ENCODE measurements at regions not wholly inside any gene's neighbourhood (a gene's known extent, or its start where the extent isn't known, plus 50 kb on each side); places are given as distances from the start of the nearest gene placed in this dataset.
"Not testable (repeated sequence)": the region's sequence is repeated elsewhere in the genome, so short reads cannot be mapped to it uniquely, and the experiment has no call there.

- DNase-seq: no peak
These were observed 80.0 kb downstream of the GALR1 start for GRCh38 chr18:77329651-77330050.

- DNase-seq: no peak
These were observed 85.2 kb downstream of the GALR1 start for GRCh38 chr18:77334876-77335275.

DNA sequence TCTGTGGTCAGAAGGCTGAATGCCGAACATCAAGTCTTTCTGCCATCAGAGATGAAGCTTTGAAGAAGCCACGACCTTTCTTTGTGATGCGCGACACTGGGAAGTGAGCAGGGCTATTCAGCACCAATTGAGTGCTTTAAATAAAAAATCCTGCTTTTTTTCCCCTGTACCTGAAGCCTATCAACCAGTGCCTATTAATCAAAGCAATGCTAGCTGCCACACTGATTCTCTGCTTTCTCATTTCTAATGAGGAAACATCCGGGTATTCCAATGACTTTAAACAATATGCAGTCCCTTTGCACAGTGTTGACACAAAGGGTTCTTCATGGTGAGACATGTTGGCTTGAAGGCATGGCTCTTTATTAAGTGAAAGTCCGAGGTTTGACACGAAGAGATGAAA lies 88.0 kb downstream of the GALR1 start:
- no peak for DNase-seq

- no peak for DNase-seq
These were observed 89.4 kb downstream of the GALR1 start for GRCh38 chr18:77339093-77339492.

- DNase-seq: no peak
These were observed 90.0 kb downstream of the GALR1 start for GRCh38 chr18:77339623-77340022.

- no peak for DNase-seq
These were observed 91.2 kb downstream of the GALR1 start for GRCh38 chr18:77340815-77341214.

DNA sequence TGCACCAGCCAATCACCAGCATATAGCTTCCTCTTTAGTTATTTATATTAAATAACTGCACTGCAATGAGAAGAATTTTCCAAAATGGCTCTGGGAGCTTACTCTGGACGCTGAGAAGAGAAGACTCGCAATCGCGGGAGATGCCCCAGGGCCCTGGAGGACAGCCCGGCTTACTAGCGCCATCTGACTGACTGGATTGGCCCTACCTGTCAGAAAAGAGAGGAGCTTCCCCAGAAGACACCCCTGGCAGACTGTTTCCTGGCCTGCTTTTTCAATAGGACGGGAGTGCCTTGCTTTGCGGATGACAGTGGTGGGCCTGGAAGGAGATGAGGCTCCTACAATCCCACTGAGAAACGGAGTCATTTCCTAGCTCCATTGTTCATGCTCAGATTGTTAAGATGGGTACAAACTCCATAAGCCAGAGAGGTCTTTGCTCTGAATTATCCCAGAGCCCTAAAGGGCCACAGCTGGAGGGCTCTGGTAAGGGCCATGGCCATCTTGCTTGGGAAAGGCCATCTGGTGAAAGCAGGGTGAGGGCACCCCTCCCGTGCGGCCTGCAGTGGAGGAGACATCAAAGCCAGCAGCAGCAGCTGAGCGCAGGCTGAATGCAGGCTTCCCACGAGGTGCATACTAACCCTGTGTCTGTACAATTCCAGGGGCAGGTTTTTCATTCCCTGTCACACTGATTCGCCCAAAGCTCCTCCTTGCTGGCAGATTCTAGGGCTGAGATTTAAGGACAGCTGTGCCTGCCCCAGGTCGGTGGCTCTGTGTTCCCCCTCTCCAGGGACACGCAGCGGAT lies 92.1 kb downstream of the GALR1 start:
- no peak for DNase-seq

GRCh38 chr18:77342736-77343135 lies 93.1 kb downstream of the GALR1 start:
- DNase-seq: no peak

DNA sequence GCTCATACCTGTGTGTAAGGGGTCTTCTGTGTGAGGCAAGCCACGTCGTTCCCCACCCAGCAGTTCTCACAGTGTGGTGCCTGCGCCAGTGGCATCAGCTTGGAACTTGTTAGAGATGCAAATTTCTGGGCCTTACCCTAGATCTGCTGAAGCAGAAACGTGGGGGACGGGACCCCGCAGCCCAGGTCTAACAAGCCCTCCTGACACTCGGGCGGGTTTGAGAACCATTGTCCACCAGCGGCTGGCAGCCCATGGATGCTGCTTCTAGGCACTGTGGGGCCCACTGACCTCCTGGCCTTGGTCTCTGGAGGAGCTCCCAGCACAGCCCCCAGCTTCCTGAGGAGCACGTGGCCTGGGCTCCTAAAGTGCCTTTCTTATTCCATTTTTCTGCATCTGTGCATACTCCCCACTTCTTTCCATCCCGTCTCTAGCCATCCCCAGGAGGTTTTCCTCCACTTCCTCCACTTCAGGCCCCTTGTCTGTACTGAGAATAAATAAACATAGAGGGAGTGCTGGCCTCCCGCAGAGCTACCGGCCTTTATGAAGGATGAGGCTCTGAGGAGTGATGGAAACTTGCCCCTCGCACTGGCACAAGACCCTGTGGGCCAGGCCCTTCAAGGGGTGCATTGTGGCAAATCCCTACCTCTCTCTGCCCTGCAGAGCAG lies 94.3 kb downstream of the GALR1 start:
- DNase-seq: no peak

DNA sequence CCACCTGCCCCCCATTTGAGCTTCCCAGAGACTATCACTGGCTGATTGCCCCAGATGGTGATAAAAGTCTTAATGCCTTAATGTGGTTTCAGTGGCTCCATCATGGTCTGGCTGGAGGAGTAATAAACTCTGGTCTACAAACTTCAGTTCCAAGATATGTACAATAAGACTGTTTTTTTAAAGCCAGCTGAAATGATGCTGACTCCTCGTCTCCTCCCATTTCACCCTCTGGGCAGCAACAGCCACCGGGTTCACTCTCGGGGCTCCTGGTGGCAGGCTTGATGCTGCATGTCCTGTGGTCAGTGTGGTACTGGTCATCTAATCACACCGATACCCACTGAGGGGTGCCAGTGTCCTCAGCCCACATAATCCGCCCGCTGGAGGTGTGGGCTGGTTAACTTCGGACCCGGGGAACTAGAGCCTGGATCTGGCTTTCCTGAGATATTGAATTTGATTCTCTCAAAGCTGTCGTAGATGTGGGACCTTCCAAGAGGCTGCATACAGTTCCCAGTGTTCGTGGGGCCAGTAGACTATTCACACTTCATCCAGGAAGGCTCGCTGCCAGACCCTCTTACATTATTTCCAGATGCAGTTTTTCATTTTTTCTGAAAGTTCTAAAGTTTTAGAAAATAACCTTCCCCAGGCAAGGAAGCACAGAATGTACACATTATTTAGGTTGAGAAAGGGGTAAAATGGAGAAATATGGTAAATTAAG lies 95.3 kb downstream of the GALR1 start:
- DNase-seq: peak; percentile 71

- DNase-seq: peak; percentile 82
These were observed 96.7 kb downstream of the GALR1 start for GRCh38 chr18:77346208-77346810.

DNA sequence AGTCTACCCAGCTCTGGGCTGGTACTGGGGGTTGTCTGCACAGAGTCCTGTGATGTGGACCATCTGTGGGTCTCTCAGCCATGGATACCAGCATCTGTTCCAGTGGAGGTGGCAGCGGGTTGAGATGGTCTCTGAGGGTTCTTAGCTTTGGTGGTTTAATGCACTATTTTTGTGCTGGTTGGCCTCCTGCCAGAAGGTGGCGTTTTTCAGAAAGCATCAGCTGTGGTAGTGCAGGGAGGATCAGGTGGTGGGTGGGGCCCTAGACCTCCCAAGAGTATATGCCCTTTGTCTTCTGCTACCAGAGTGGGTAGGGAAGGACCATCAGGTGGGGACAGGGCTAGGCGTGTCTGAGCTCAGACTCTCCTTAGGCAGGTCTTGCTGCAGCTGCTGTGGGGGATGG lies 103.7 kb downstream of the GALR1 start:
- DNase-seq: not testable (repeated sequence)

DNA sequence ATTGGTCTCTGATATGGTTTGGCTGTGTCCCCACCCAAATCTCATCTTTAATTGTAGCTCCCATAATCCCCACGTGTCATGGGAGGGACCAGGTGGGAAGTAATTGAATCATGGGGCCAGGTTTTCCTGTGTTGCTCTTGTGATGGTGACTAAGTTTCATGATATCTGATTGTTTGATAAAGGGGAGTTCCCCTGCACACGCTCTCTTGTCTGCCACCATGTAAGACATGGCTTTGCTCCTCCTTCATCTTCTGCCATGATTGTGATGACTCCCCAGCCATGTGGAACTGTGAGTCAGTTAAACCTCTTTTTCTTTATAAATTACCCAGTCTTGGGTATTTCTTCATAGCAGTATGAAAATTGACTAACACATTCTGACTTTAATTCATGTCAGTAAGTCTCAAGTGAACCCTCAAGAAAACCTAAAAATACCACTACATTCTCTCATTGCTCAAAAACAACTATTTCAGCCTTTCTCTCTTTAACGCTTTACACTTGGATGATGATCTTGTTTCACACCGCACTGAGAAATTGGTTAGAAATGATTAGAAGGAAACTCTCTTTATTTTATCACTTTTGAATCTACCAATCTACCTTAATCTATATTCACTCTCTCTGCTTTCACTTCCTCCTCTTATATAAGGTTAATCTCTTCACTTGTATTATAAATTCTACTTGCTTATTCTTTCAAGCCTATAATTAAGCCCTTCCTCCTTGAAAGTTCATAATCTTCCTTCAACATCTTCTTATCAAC lies 110.1 kb downstream of the GALR1 start:
- DNase-seq: no peak

- DNase-seq: no peak
These were observed 110.9 kb downstream of the GALR1 start for GRCh38 chr18:77360315-77361190.

- DNase-seq: no peak
These were observed 111.7 kb downstream of the GALR1 start for GRCh38 chr18:77361382-77361781.

DNA sequence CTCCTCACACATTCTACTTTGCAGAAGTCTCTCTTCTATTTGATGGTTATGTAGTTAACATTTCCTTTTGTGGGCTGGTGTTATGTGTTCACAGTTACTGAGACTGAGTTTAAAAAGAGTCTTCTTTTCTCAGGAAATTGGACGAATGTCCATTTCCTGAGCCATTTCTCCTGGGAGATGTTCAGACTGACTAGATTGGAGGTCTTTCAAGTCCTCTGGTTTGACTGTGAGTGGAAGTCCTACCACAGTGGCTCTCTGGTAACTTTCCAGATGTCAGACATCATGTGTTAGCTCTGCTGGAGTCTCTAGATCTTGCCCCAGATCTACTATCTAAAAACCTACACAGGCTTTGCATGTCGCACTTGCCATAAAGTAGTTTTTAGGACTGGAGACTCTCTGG lies 116.0 kb downstream of the GALR1 start:
- DNase-seq: no peak

DNA sequence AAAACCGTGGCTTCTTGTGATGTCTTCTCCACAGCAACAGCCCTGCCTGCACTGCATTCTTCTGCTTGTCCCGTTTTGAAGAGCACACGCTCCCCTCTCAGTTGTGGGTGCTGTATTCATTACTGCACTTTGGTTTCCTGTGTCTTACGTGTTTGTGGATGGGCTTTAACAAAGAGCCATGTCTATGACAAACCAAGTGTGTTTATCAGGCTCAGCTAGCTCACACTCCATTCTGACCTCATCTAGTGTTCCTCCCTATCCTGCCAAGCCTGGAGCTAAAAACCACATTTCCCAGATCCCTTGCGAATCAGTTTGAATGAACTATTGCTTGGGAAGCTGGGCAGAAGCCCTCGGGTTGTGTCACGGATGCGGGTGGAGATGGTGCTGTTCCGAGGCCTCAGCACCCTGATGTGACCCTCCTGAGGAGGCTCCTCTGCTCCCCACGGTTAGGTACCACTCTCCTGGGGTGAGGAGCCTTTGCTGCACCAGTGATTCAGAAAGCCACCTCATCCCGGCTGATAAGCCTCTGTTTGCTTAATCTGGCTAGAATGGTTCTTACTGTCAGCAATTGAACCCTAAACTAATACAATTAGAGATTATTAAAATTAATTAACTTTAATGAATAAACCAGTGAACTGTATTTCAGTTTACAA lies 116.5 kb downstream of the GALR1 start:
- DNase-seq: peak; percentile 15

DNA sequence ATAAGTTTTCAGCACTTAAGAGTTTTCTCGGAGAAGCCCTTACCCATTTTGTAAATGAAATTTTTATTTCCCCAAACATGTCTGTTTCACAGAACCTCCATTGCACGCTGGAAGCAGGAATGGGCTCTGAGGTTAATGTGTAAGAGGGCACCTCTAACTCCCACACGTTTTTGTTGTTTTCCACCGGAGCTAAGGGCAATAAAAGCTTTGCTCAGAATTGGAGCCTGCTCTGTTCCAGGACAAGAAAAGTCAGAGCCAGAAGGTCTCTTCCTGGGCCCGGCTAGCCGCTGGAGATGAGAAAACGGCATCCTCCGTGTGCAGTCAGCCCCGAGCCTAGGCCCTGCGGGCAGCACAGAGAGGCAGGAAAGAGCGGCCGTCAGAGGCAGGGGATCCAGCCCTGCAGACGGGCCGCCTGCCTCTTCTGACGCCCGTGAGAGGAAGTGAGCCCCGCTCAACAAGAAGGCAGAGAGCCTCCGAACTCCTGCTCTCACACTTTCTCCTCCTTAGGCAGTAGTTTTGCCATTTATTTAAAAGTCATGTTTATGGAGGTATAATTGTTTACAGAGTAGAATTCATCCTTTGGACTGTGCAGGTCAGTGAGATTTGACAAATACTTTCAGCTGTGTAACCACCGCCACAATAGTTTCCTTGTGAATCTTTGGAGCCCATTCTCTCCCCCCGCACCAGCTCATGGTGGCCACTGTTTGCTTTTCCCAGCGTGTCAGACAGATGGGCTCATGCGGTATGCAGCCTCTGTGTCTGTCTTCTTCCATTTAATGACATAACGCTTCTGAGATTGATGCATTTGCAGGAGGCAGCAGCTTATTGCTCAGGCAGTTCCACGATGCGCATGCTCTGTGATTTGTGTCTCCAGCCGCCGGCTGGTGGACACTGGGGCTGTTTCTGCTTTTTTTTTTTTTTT lies 117.3 kb downstream of the GALR1 start:
- peak; percentile 67 for DNase-seq

GRCh38 chr18:77369644-77370043 lies 120.0 kb downstream of the GALR1 start:
- DNase-seq: no peak

All from skin of body (tissue), 1 donor.